GM10248 (cell line): ENCODE measurements at regions not wholly inside any gene's neighbourhood (a gene's known extent, or its start where the extent isn't known, plus 50 kb on each side); places are given as distances from the start of the nearest gene placed in this dataset.
"Not testable (repeated sequence)": the region's sequence is repeated elsewhere in the genome, so short reads cannot be mapped to it uniquely, and the experiment has no call there.

Source experiments
- CTCF ChIA-PET: fragments of 300-600 bp; sonication (Branson Sonifier 250); formaldehyde crosslinking; extraction: SDS; loops from one replicate; lab custom pipeline; 2021; ENCODE audit warnings: antibody characterized with exemption; lab: Yijun Ruan, JAX
- POLR2A ChIA-PET: fragments of 350-650 bp; sonication (Branson Sonifier 250); formaldehyde crosslinking; extraction: SDS; loops from one replicate; lab custom pipeline; 2020; ENCODE audit warnings: antibody characterized with exemption; lab: Yijun Ruan, JAX
- DNase-seq: peaks from one replicate; pipeline ENCODE4 v3.0.0; 2012; ENCODE audit errors: extremely low spot score
- TF ChIP-seq, protein P1 (sequence below): IDR thresholded peaks from 2 replicates; pipeline ENCODE4 v1.5.1; 2012; ENCODE audit warnings: mild to moderate bottlenecking, low read depth; ENCODE audit errors: extremely low read depth, missing control alignments, control extremely low read depth

GRCh38 chr3:102353148-102353547 is 81.7 kb upstream of the ZPLD1 start:
- DNase-seq, result no peak
- TF ChIP-seq, protein P1, sequence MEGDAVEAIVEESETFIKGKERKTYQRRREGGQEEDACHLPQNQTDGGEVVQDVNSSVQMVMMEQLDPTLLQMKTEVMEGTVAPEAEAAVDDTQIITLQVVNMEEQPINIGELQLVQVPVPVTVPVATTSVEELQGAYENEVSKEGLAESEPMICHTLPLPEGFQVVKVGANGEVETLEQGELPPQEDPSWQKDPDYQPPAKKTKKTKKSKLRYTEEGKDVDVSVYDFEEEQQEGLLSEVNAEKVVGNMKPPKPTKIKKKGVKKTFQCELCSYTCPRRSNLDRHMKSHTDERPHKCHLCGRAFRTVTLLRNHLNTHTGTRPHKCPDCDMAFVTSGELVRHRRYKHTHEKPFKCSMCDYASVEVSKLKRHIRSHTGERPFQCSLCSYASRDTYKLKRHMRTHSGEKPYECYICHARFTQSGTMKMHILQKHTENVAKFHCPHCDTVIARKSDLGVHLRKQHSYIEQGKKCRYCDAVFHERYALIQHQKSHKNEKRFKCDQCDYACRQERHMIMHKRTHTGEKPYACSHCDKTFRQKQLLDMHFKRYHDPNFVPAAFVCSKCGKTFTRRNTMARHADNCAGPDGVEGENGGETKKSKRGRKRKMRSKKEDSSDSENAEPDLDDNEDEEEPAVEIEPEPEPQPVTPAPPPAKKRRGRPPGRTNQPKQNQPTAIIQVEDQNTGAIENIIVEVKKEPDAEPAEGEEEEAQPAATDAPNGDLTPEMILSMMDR, result no peak
- POLR2A ChIA-PET, result no interaction called here
- CTCF ChIA-PET, result interaction anchor here (0.7 to 0.9 kb wide), 2 partner anchors 16 to 23 kb away, joined by 3 read pairs; no protein-coding TSS in a partner anchor

DNA sequence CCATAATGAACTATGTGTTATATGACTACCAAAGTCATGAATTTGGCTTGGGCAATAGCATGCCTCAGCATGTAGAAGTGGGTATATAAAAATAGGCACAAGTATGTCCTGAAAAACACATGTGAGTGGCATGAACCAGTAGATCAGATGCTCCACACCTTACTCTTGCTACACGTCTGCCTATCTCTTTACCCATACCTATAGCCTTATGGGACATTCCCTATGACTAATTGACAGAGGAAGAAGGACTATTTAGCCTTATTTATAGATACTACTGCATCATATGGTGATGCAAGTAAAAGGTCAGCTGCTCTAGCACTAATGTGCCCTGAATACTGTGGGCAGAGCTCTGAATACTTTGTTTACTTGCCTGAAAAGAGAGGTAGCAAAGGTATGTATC is 81.0 kb upstream of the ZPLD1 start:
- ChIA-PET CTCF (interaction anchor here (0.7 to 1.2 kb wide), 3 partner anchors 16 to 183 kb away, joined by 3 to 4 read pairs (median 3); no protein-coding TSS in a partner anchor), POLR2A (no interaction called here)
- DNase-seq, result no peak
- TF ChIP-seq, protein P1, result no peak

DNA sequence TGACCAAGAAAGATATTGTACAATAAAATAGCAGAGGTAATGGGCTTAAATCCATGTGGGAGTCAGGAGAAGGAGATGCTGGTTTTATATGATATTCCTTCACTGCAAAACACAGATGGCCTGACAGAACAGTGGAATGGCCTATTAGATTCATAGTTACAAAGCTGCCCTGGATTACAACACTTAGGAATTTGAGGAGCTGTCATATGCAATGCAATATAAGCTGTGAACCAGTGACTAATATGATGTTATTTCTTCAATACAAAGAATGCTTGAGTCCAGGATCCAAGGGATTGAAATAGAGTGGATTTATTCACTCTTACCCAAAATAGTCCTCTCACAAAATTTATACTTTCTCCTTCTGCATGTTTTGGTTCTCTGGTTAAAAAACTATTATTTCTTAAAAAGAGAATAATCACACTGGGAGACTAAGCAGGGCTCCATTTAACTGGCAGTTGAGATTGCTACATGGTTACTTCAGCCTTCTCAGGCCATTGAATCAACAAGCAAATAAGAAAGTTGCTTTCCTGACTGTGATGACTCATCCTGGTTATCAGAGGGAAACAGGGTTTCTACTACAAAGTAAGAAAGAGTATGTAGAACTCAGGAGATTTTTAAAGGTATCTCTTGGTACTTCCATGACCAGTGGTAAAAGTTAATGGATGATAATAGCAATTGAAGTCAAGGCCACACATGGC is 79.8 kb upstream of the ZPLD1 start:
- no peak for DNase-seq
- ChIA-PET POLR2A (no interaction called here), CTCF (interaction anchor here (1.2 kb wide), 1 partner anchor 182 kb away, joined by 4 read pairs; no protein-coding TSS in a partner anchor)
- TF ChIP-seq, protein P1, result no peak

GRCh38 chr3:102356506-102356905 is 78.3 kb upstream of the ZPLD1 start:
- TF ChIP-seq, protein P1, result no peak
- ChIA-PET POLR2A (no interaction called here), CTCF (no interaction called here)
- DNase-seq, result no peak

DNA sequence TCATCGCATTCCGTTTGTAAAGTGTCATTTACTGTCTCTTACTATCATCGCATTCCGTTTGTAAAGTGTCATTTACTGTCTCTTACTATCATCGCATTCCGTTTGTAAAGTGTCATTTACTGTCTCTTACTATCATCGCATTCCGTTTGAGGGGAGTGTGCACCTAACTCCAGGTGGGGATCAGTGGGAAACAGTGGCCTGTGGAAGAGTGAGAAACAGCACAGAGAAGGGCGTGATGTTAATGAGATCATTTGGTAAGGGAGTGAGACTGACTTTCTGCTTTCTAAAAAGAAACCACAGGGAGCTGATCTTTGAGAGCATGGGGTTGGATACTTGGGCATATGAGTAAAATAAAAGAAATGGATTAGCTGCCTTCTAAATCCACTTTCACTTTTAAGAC is 77.5 kb upstream of the ZPLD1 start:
- POLR2A ChIA-PET, result not testable (repeated sequence)

GRCh38 chr3:102360183-102360860 is 74.5 kb upstream of the ZPLD1 start:
- ChIA-PET POLR2A (no interaction called here), CTCF (interaction anchor here (1.9 kb wide), 1 partner anchor 131 kb away, joined by 5 read pairs; no protein-coding TSS in a partner anchor)
- TF ChIP-seq, protein P1, result no peak
- DNase-seq, result no peak

More for the DNA sequence above, 77.5 kb upstream of the ZPLD1 start:
- DNase-seq, result not testable (repeated sequence)
- CTCF ChIA-PET, result interaction anchor here (1.3 kb wide), 1 partner anchor 40 kb away, joined by 4 read pairs; no protein-coding TSS in a partner anchor

- no peak for DNase-seq
- POLR2A ChIA-PET, result no interaction called here
- CTCF ChIA-PET, result interaction anchor here (1.9 kb wide), 1 partner anchor 132 kb away, joined by 5 read pairs; no protein-coding TSS in a partner anchor
- TF ChIP-seq, protein P1, result no peak
Measured at GRCh38 chr3:102361101-102361500, 73.7 kb upstream of the ZPLD1 start.

DNA sequence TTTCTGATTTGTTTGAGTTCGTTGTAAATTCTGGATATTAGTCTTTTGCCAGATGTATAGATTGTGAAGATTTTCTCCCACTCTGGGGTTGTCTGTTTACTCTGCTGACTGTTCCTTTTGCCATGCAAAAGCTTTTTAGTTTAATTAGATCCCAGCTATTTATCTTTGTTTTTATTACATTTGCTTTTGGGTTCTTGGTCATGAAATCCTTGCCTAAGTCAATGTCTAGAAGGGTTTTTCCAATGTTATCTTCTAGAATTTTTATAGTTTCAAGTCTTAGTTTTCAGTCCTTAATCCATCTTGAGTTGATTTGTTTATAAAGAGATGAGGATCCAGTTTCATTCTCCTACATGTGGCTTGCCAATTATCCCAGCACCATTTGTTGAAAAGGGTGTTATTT is 68.7 kb upstream of the ZPLD1 start:
- POLR2A ChIA-PET, CTCF ChIA-PET, DNase-seq: not testable (repeated sequence)
